HFF-Myc (cell line): ENCODE measurements at regions not wholly inside any gene's neighbourhood (a gene's known extent, or its start where the extent isn't known, plus 50 kb on each side); places are given as distances from the start of the nearest gene placed in this dataset.

Experiments
- DNase-seq: peaks from one replicate; pipeline ENCODE4 v3.0.0-alpha.2; 2011; ENCODE audit warnings: low read depth; ENCODE audit errors: extremely low read depth
- H3K4me3 ChIP-seq: replicated peaks from 2 replicates; pipeline ENCODE4 v1.5.1; 2011; ENCODE audit warnings: low read depth, mild to moderate bottlenecking, control low read depth, low read length
- CTCF ChIP-seq: IDR thresholded peaks from 2 replicates; pipeline ENCODE4 v1.5.1; 2012; ENCODE audit warnings: mild to moderate bottlenecking, low read depth, low read length, control low read depth; ENCODE audit errors: missing control alignments

GRCh38 chr17:34413443-34414119 is 50.5 kb upstream of the CCL1 start:
- DNase-seq = no peak
- no peak overlapping the region for H3K4me3 ChIP-seq
- no peak for TF ChIP-seq CTCF

- no peak for DNase-seq
- H3K4me3 ChIP-seq = no peak overlapping the region
- TF ChIP-seq CTCF = no peak
These were observed 50.0 kb upstream of the CCL1 start for GRCh38 chr17:34412965-34413441.
